ENCODE measurements at regions not wholly inside any gene's neighbourhood (a gene's known extent, or its start where the extent isn't known, plus 50 kb on each side); places are given as distances from the start of the nearest gene placed in this dataset.

GRCh38 chr4:43146198-43146597, 253.7 kb downstream of the GRXCR1 start:
- in situ Hi-C loops (cut with MboI) (no loop called here), intact Hi-C loops (cut with micrococcal nuclease) (no loop called here)
- ChIA-PET POLR2A (no interaction called here), CTCF (ENCODE audit: low intra/inter-chr PET ratio) (no interaction called here)
- H3K36me3 ChIP-seq (ENCODE audit: control insufficient read depth, insufficient read depth, low read length): no peaks in the 10 kb centered on the region
- H3K9ac ChIP-seq (ENCODE audit: insufficient read depth in 1 of 2, low read depth in 2 of 2, low read length in 2 of 2): no peak overlapping the region
- no peaks in the 10 kb centered on the region for H3K9me3 ChIP-seq (replicated peaks; ENCODE audit: control insufficient read depth, insufficient read depth, low read depth, low read length)
- no peak overlapping the region for H3K4me2 ChIP-seq (ENCODE audit: insufficient read depth, low read length)
- no TSS peak for BruUV-seq (replicated peaks)
- no peak overlapping the region for H2AFZ ChIP-seq (ENCODE audit: low read depth, low read length)
- H3K4me1 ChIP-seq (replicated peaks in 1 of 2; ENCODE audit: control insufficient read depth in 2 of 2, insufficient read depth in 2 of 2, low read length in 2 of 2): no peaks in the 10 kb centered on the region
- WGBS (ENCODE audit: insufficient coverage, low coverage, missing lambda C conversion rate): 0% methylated on average over 2 of the region's 3 CpGs
- DNase-seq (ENCODE audit: extremely low read depth in 1 of 4, low spot score in 3 of 4): no peak
- no peak overlapping the region for H3K27ac ChIP-seq (ENCODE audit: extremely low read depth, low read depth, low read length)
- FAIRE-seq: no peak
- H3K9me1 ChIP-seq (ENCODE audit: control insufficient read depth, insufficient read depth, low read length): no peaks in the 10 kb centered on the region
- H3K79me2 ChIP-seq (ENCODE audit: control insufficient read depth, insufficient read depth, low read length): no peaks in the 10 kb centered on the region
- no peak overlapping the region for H3K4me3 ChIP-seq
- H3K27me3 ChIP-seq (ENCODE audit: control insufficient read depth in 2 of 2, insufficient read depth in 2 of 2, low read length in 2 of 2): no peaks in the 10 kb centered on the region
- H4K20me1 ChIP-seq (replicated peaks; ENCODE audit: control insufficient read depth, insufficient read depth, low read length): no peaks in the 10 kb centered on the region
- TF ChIP-seq RB1 (IDR thresholded peaks at IDR 0.05; ENCODE audit: low read depth) (no peak), SNRNP70 (optimal IDR thresholded peaks at IDR 0.05; ENCODE audit: low read depth, low read length) (no peak), RCOR1 (IDR thresholded peaks at IDR 0.05; ENCODE audit: borderline replicate concordance in 1 of 2, low read depth in 2 of 2, low read length in 2 of 2) (no peak), NFE2L1 (tag; IDR thresholded peaks at IDR 0.05; ENCODE audit: borderline replicate concordance, low read depth) (no peak), E2F6 (IDR thresholded peaks at IDR 0.05; ENCODE audit: borderline replicate concordance in 1 of 2, extremely low read depth in 1 of 2, insufficient read depth in 1 of 2, insufficient read length in 1 of 2, low read depth in 1 of 2, low read length in 1 of 2, poor library complexity in 1 of 2, severe bottlenecking in 1 of 2) (no peak), GATAD2B (IDR thresholded peaks at IDR 0.05; ENCODE audit: borderline replicate concordance) (no peak), KLF13 (tag; IDR thresholded peaks at IDR 0.05; ENCODE audit: borderline replicate concordance, low read depth) (no peak), POLR2AphosphoS2 (IDR thresholded peaks at IDR 0.05; ENCODE audit: low read length) (no peak), CHCHD3 (CRISPR knock-in tag; IDR thresholded peaks at IDR 0.05) (no peak), MBD1 (CRISPR knock-in tag; IDR thresholded peaks at IDR 0.05) (no peak), HCFC1 (IDR thresholded peaks at IDR 0.05; ENCODE audit: low read depth, low read length) (no peak), ZNF707 (CRISPR knock-in tag; conservative IDR thresholded peaks at IDR 0.05) (no peak), CAMTA2 (CRISPR knock-in tag; conservative IDR thresholded peaks at IDR 0.05) (no peak), PHTF2 (CRISPR knock-in tag; IDR thresholded peaks at IDR 0.05) (no peak), FOXA1 (IDR thresholded peaks at IDR 0.05; ENCODE audit: borderline replicate concordance) (no peak)
- TF ChIP-seq, protein P1, sequence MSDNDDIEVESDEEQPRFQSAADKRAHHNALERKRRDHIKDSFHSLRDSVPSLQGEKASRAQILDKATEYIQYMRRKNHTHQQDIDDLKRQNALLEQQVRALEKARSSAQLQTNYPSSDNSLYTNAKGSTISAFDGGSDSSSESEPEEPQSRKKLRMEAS (CRISPR knock-in tag; IDR thresholded peaks at IDR 0.05): no peak
- TF ChIP-seq, protein P2, sequence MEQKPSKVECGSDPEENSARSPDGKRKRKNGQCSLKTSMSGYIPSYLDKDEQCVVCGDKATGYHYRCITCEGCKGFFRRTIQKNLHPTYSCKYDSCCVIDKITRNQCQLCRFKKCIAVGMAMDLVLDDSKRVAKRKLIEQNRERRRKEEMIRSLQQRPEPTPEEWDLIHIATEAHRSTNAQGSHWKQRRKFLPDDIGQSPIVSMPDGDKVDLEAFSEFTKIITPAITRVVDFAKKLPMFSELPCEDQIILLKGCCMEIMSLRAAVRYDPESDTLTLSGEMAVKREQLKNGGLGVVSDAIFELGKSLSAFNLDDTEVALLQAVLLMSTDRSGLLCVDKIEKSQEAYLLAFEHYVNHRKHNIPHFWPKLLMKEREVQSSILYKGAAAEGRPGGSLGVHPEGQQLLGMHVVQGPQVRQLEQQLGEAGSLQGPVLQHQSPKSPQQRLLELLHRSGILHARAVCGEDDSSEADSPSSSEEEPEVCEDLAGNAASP (IDR thresholded peaks at IDR 0.05): no peak
- no peak for ATAC-seq
